ENCODE measurements at regions not wholly inside any gene's neighbourhood (a gene's known extent, or its start where the extent isn't known, plus 50 kb on each side); places are given as distances from the start of the nearest gene placed in this dataset.
A peak's percentile ranks its signal among the peaks of the same experiment; 100 is the strongest.
"Not testable (repeated sequence)": the region's sequence is repeated elsewhere in the genome, so short reads cannot be mapped to it uniquely, and the experiment has no call there.

GRCh38 chr12:46684243-46684642, 141.6 kb downstream of the SLC38A4 start:
- WGBS (ENCODE audit: insufficient coverage) = 100% methylated on average over 1 of the region's 3 CpGs
- H3K9me3 ChIP-seq (ENCODE audit: control insufficient read depth, insufficient read depth, low read length); H3K4me1 ChIP-seq (ENCODE audit: control insufficient read depth, insufficient read depth, low read length); H3K27me3 ChIP-seq (ENCODE audit: control insufficient read depth, insufficient read depth, low read length); H3K4me3 ChIP-seq (ENCODE audit: low read depth, low read length); DNase-seq (ENCODE audit: low read depth in 4 of 6, low spot score in 6 of 6); H3K27ac ChIP-seq (ENCODE audit: low read depth, low read length); H3K36me3 ChIP-seq (ENCODE audit: control insufficient read depth, insufficient read depth, low read length): not testable (repeated sequence)

GRCh38 chr12:46682148-46682547, 143.6 kb downstream of the SLC38A4 start:
- WGBS (ENCODE audit: insufficient coverage) = 90% methylated on average over 1 of the region's 1 CpG
- DNase-seq (ENCODE audit: low read depth in 4 of 6, low spot score in 6 of 6) = no peak
- Histone ChIP-seq H3K4me1 (ENCODE audit: control insufficient read depth, insufficient read depth, low read length) (no peaks in the 10 kb centered on the region), H3K4me3 (ENCODE audit: low read depth, low read length) (no peak overlapping the region), H3K36me3 (ENCODE audit: control insufficient read depth, insufficient read depth, low read length) (no peaks in the 10 kb centered on the region), H3K27me3 (ENCODE audit: control insufficient read depth, insufficient read depth, low read length) (no peaks in the 10 kb centered on the region), H3K27ac (ENCODE audit: low read depth, low read length) (no peak overlapping the region), H3K9me3 (ENCODE audit: control insufficient read depth, insufficient read depth, low read length) (no peaks in the 10 kb centered on the region)

GRCh38 chr12:46680506-46680905, 145.3 kb downstream of the SLC38A4 start:
- Histone ChIP-seq H3K9me3 (ENCODE audit: control insufficient read depth, insufficient read depth, low read length) (no peaks in the 10 kb centered on the region), H3K27ac (ENCODE audit: low read depth, low read length) (no peak overlapping the region), H3K36me3 (ENCODE audit: control insufficient read depth, insufficient read depth, low read length) (no peaks in the 10 kb centered on the region), H3K27me3 (ENCODE audit: control insufficient read depth, insufficient read depth, low read length) (no peaks in the 10 kb centered on the region), H3K4me3 (ENCODE audit: low read depth, low read length) (no peak overlapping the region), H3K4me1 (ENCODE audit: control insufficient read depth, insufficient read depth, low read length) (no peaks in the 10 kb centered on the region)
- no peak for DNase-seq (ENCODE audit: low read depth in 4 of 6, low spot score in 6 of 6)
- WGBS (ENCODE audit: insufficient coverage) = 60% methylated on average over 1 of the region's 1 CpG

GRCh38 chr12:46679754-46680153, 146.0 kb downstream of the SLC38A4 start:
- Histone ChIP-seq H3K4me1 (ENCODE audit: control insufficient read depth, insufficient read depth, low read length) (no peaks in the 10 kb centered on the region), H3K4me3 (ENCODE audit: low read depth, low read length) (no peak overlapping the region), H3K9me3 (ENCODE audit: control insufficient read depth, insufficient read depth, low read length) (no peaks in the 10 kb centered on the region), H3K27me3 (ENCODE audit: control insufficient read depth, insufficient read depth, low read length) (no peaks in the 10 kb centered on the region), H3K36me3 (ENCODE audit: control insufficient read depth, insufficient read depth, low read length) (no peaks in the 10 kb centered on the region), H3K27ac (ENCODE audit: low read depth, low read length) (no peak overlapping the region)
- no peak for DNase-seq (ENCODE audit: low read depth in 4 of 6, low spot score in 6 of 6)
- WGBS (ENCODE audit: insufficient coverage) = no CpG with 5 or more reads among the region's 3 CpGs

- no peak for DNase-seq (ENCODE audit: low read depth in 4 of 6, low spot score in 6 of 6)
- no peaks in the 10 kb centered on the region for H3K9me3 ChIP-seq (ENCODE audit: control insufficient read depth, insufficient read depth, low read length)
- no peaks in the 10 kb centered on the region for H3K27me3 ChIP-seq (ENCODE audit: control insufficient read depth, insufficient read depth, low read length)
- no peaks in the 10 kb centered on the region for H3K36me3 ChIP-seq (ENCODE audit: control insufficient read depth, insufficient read depth, low read length)
- 95% methylated on average over 2 of the region's 3 CpGs for WGBS (ENCODE audit: insufficient coverage)
- H3K4me3 ChIP-seq (ENCODE audit: low read depth, low read length) = no peak overlapping the region
- no peak overlapping the region for H3K27ac ChIP-seq (ENCODE audit: low read depth, low read length)
- H3K4me1 ChIP-seq (ENCODE audit: control insufficient read depth, insufficient read depth, low read length) = no peaks in the 10 kb centered on the region
These were observed 147.4 kb downstream of the SLC38A4 start for GRCh38 chr12:46678426-46678825.

- no peaks in the 10 kb centered on the region for H3K9me3 ChIP-seq (ENCODE audit: control insufficient read depth, insufficient read depth, low read length)
- peak in 3 of 6 donors; percentile 7 to 77 (median 29) for DNase-seq (ENCODE audit: low read depth in 4 of 6, low spot score in 6 of 6)
- no peaks in the 10 kb centered on the region for H3K27me3 ChIP-seq (ENCODE audit: control insufficient read depth, insufficient read depth, low read length)
- H3K27ac ChIP-seq (ENCODE audit: low read depth, low read length) = no peak overlapping the region
- no peaks in the 10 kb centered on the region for H3K4me1 ChIP-seq (ENCODE audit: control insufficient read depth, insufficient read depth, low read length)
- H3K36me3 ChIP-seq (ENCODE audit: control insufficient read depth, insufficient read depth, low read length) = no peaks in the 10 kb centered on the region
- no peak overlapping the region for H3K4me3 ChIP-seq (ENCODE audit: low read depth, low read length)
- WGBS (ENCODE audit: insufficient coverage) = 80% methylated on average over 2 of the region's 2 CpGs
These were observed 148.0 kb downstream of the SLC38A4 start for GRCh38 chr12:46677749-46678148.

- 81% methylated on average over 4 of the region's 7 CpGs for WGBS (ENCODE audit: insufficient coverage)
- H3K27ac ChIP-seq (ENCODE audit: low read depth, low read length) = no peak overlapping the region
- H3K4me1 ChIP-seq (ENCODE audit: control insufficient read depth, insufficient read depth, low read length) = no peaks in the 10 kb centered on the region
- no peak overlapping the region for H3K4me3 ChIP-seq (ENCODE audit: low read depth, low read length)
- DNase-seq (ENCODE audit: low read depth in 4 of 6, low spot score in 6 of 6) = no peak
- H3K36me3 ChIP-seq (ENCODE audit: control insufficient read depth, insufficient read depth, low read length) = no peaks in the 10 kb centered on the region
- H3K27me3 ChIP-seq (ENCODE audit: control insufficient read depth, insufficient read depth, low read length) = no peaks in the 10 kb centered on the region
- H3K9me3 ChIP-seq (ENCODE audit: control insufficient read depth, insufficient read depth, low read length) = no peaks in the 10 kb centered on the region
These were observed 148.8 kb downstream of the SLC38A4 start for GRCh38 chr12:46676797-46677520.

- Histone ChIP-seq H3K27me3 (ENCODE audit: control insufficient read depth, insufficient read depth, low read length) (no peaks in the 10 kb centered on the region), H3K36me3 (ENCODE audit: control insufficient read depth, insufficient read depth, low read length) (no peaks in the 10 kb centered on the region), H3K9me3 (ENCODE audit: control insufficient read depth, insufficient read depth, low read length) (no peaks in the 10 kb centered on the region), H3K4me3 (ENCODE audit: low read depth, low read length) (no peak overlapping the region), H3K4me1 (ENCODE audit: control insufficient read depth, insufficient read depth, low read length) (no peaks in the 10 kb centered on the region), H3K27ac (ENCODE audit: low read depth, low read length) (no peak overlapping the region)
- DNase-seq (ENCODE audit: low read depth in 4 of 6, low spot score in 6 of 6) = no peak
- whole genome bisulfite sequencing (ENCODE audit: insufficient coverage) = no CpG with 5 or more reads among the region's 1 CpG
These were observed 149.4 kb downstream of the SLC38A4 start for GRCh38 chr12:46676396-46676795.

- Histone ChIP-seq H3K9me3 (ENCODE audit: control insufficient read depth, insufficient read depth, low read length) (no peaks in the 10 kb centered on the region), H3K4me3 (ENCODE audit: low read depth, low read length) (no peak overlapping the region), H3K4me1 (ENCODE audit: control insufficient read depth, insufficient read depth, low read length) (no peaks in the 10 kb centered on the region), H3K27me3 (ENCODE audit: control insufficient read depth, insufficient read depth, low read length) (no peaks in the 10 kb centered on the region), H3K27ac (ENCODE audit: low read depth, low read length) (no peak overlapping the region), H3K36me3 (ENCODE audit: control insufficient read depth, insufficient read depth, low read length) (no peaks in the 10 kb centered on the region)
- WGBS (ENCODE audit: insufficient coverage) = 51% methylated on average over 10 of the region's 11 CpGs
- DNase-seq (ENCODE audit: low read depth in 4 of 6, low spot score in 6 of 6) = peak in 4 of 6 donors; percentile 10 to 71 (median 40)
These were observed 150.1 kb downstream of the SLC38A4 start for GRCh38 chr12:46675736-46676135.

- H3K4me3 ChIP-seq (ENCODE audit: low read depth, low read length) = no peak overlapping the region
- 89% methylated on average over 3 of the region's 4 CpGs for WGBS (ENCODE audit: insufficient coverage)
- H3K36me3 ChIP-seq (ENCODE audit: control insufficient read depth, insufficient read depth, low read length) = no peaks in the 10 kb centered on the region
- no peaks in the 10 kb centered on the region for H3K27me3 ChIP-seq (ENCODE audit: control insufficient read depth, insufficient read depth, low read length)
- H3K27ac ChIP-seq (ENCODE audit: low read depth, low read length) = no peak overlapping the region
- DNase-seq (ENCODE audit: low read depth in 4 of 6, low spot score in 6 of 6) = no peak
- no peaks in the 10 kb centered on the region for H3K4me1 ChIP-seq (ENCODE audit: control insufficient read depth, insufficient read depth, low read length)
- H3K9me3 ChIP-seq (ENCODE audit: control insufficient read depth, insufficient read depth, low read length) = no peaks in the 10 kb centered on the region
These were observed 151.0 kb downstream of the SLC38A4 start for GRCh38 chr12:46674800-46675199.
